Brain microvascular endothelial cell (primary cell): ENCODE measurements at regions not wholly inside any gene's neighbourhood (a gene's known extent, or its start where the extent isn't known, plus 50 kb on each side); places are given as distances from the start of the nearest gene placed in this dataset.

Source experiments
- DNase-seq: peaks from one replicate; pipeline ENCODE4 v3.0.0-alpha.2; 2020
- H3K27ac ChIP-seq: fragments of 250-450 bp; sonication (Bioruptor Pico); 2 replicates; pipeline ENCODE4 v1.5.1; 2020; ENCODE audit warnings: mild to moderate bottlenecking, moderate library complexity
- H3K27me3 ChIP-seq: fragments of 250-450 bp; sonication (Bioruptor Pico); replicated peaks from 2 replicates; pipeline ENCODE4 v1.5.1; 2020; ENCODE audit warnings: mild to moderate bottlenecking
- H3K36me3 ChIP-seq: fragments of 250-450 bp; sonication (Bioruptor Pico); replicated peaks from 2 replicates; pipeline ENCODE4 v1.5.1; 2020; ENCODE audit warnings: mild to moderate bottlenecking
- H3K4me3 ChIP-seq: 2 replicates; pipeline ENCODE4 v1.5.1; 2011; ENCODE audit warnings: low read depth, mild to moderate bottlenecking, control low read depth, low read length, moderate library complexity
- CTCF ChIP-seq: IDR thresholded peaks from 2 replicates; pipeline ENCODE4 v1.5.1; 2011; ENCODE audit warnings: low read depth, mild to moderate bottlenecking, moderate library complexity, low read length, control low read depth, inconsistent platforms; ENCODE audit errors: missing control alignments
- in situ Hi-C: cut with HindIII; loops from 2 replicates; pipeline ENCODE4 v1.10.0; 2017; ENCODE audit warnings: low sequenced_read_pairs, low pct_ligation_motif_present

GRCh38 chr1:34270181-34270580 lies 93.5 kb downstream of the C1orf94 start:
- Histone ChIP-seq H3K36me3 (no peaks in the 10 kb centered on the region), H3K27me3 (no peaks in the 10 kb centered on the region), H3K27ac (no peak overlapping the region), H3K4me3 (no peak overlapping the region)
- TF ChIP-seq CTCF: no peak
- in situ Hi-C loops: no loop called here
- no peak for DNase-seq

- Histone ChIP-seq H3K36me3 (no peaks in the 10 kb centered on the region), H3K27ac (no peak overlapping the region), H3K27me3 (no peaks in the 10 kb centered on the region), H3K4me3 (no peak overlapping the region)
- no peak for DNase-seq
- no peak for TF ChIP-seq CTCF
- in situ Hi-C loops: no loop called here
Observed at GRCh38 chr1:34272152-34272551, 95.4 kb downstream of the C1orf94 start.

- no peak overlapping the region for H3K27ac ChIP-seq
- in situ Hi-C loops: no loop called here
- H3K27me3 ChIP-seq: no peaks in the 10 kb centered on the region
Observed at GRCh38 chr1:34275150-34275549, 98.4 kb downstream of the C1orf94 start.

GRCh38 chr1:34276606-34277005 lies 99.9 kb downstream of the C1orf94 start:
- no peak overlapping the region for H3K27ac ChIP-seq
- in situ Hi-C loops: no loop called here
- no peaks in the 10 kb centered on the region for H3K27me3 ChIP-seq
- TF ChIP-seq CTCF: no peak
- no peak overlapping the region for H3K4me3 ChIP-seq
- no peaks in the 10 kb centered on the region for H3K36me3 ChIP-seq
- no peak for DNase-seq

More at GRCh38 chr1:34275150-34275549, 98.4 kb downstream of the C1orf94 start:
- DNase-seq: no peak
- H3K36me3 ChIP-seq: no peaks in the 10 kb centered on the region
- TF ChIP-seq CTCF: no peak
- H3K4me3 ChIP-seq: no peak overlapping the region

- no peak overlapping the region for H3K4me3 ChIP-seq
- no peak for TF ChIP-seq CTCF
- in situ Hi-C loops: no loop called here
- DNase-seq: no peak
- H3K27ac ChIP-seq: no peak overlapping the region
- no peaks in the 10 kb centered on the region for H3K36me3 ChIP-seq
- no peaks in the 10 kb centered on the region for H3K27me3 ChIP-seq
Observed at GRCh38 chr1:34277150-34277549, 100.4 kb downstream of the C1orf94 start.

GRCh38 chr1:34278211-34278610 lies 101.5 kb downstream of the C1orf94 start:
- Histone ChIP-seq H3K27me3 (no peaks in the 10 kb centered on the region), H3K27ac (no peak overlapping the region), H3K4me3 (no peak overlapping the region), H3K36me3 (no peaks in the 10 kb centered on the region)
- no peak for TF ChIP-seq CTCF
- no peak for DNase-seq
- in situ Hi-C loops: no loop called here
